ENCODE measurements at regions not wholly inside any gene's neighbourhood (a gene's known extent, or its start where the extent isn't known, plus 50 kb on each side); places are given as distances from the start of the nearest gene placed in this dataset.

GRCh38 chr5:74477761-74478160 lies 162.8 kb downstream of the ENC1 start:
- TF ChIP-seq YY1 (IDR thresholded peaks at IDR 0.05; ENCODE audit: low read depth, low read length) (no peak), EP300 (IDR thresholded peaks at IDR 0.05; ENCODE audit: borderline replicate concordance in 1 of 2, low read depth in 2 of 2, low read length in 2 of 2) (no peak), POLR2A (IDR thresholded peaks at IDR 0.05; ENCODE audit: control extremely low read depth in 1 of 2, low read depth in 2 of 2, low read length in 2 of 2) (no peak), GABPA (IDR thresholded peaks at IDR 0.05; ENCODE audit: borderline replicate concordance, insufficient read depth, low read length) (no peak), RFX5 (IDR thresholded peaks at IDR 0.05; ENCODE audit: borderline replicate concordance, low read depth, low read length) (no peak), CTCF (IDR thresholded peaks at IDR 0.05; ENCODE audit: control extremely low read depth in 1 of 3, insufficient read depth in 1 of 3, low read depth in 1 of 3, low read length in 3 of 3) (no peak)
